Heart left ventricle (tissue), 13 donors: ENCODE measurements at regions not wholly inside any gene's neighbourhood (a gene's known extent, or its start where the extent isn't known, plus 50 kb on each side); places are given as distances from the start of the nearest gene placed in this dataset.

Experiments
- POLR2A ChIP-seq, 2 donors: fragments of 450-650 bp; IDR thresholded peaks; one replicate each; pipeline ENCODE4 v1.6.1; 2017; ENCODE audit warnings: antibody characterized with exemption in 2 of 2, mild to moderate bottlenecking in 2 of 2, moderate library complexity in 2 of 2
- TF ChIP-seq, protein P1 (sequence below), 12 donors: fragments of 200-600 bp; sonication (generic) in 4 of 12; IDR thresholded peaks; one replicate each; pipeline versions ENCODE4 v1.5.0 to v1.8.0; 2018 to 2022; ENCODE audit warnings: antibody characterized with exemption in 12 of 12, mild to moderate bottlenecking in 5 of 12
- donor health status: ischemic (EF 13 %, LVEDD 7.1; RV severe dilation, severe dysfunction).
- donor health status: DM: no; HTN: yes; CAD: no.
- donor health status: DM: no; HTN: no; CAD: no.
- donor health status: ischemic (EF 25% LVEDD 6.9; RV normal size, moderate dysfunction).
- donor health status: ischemic (EF 25% LVEDD 5.7; RV mildly dilated, moderate dysfunction).
- donor health status: ischemic (EF 35%, LVEDD 5.7; RV mildly dilated, moderate dysfunction).
- donor health status: nonischemic (EF 11% LVEDD 7.7; RV severe dilation, severe dysfunction).
- donor health status: DM: yes; HTN: yes; CAD: no.
- donor health status: PGD.
- donor health status: ischemic (EF 29% LVEDD 5.4; RV normal size, mild dysfunction).
- donor health status: nonischemic (EF 23%, LVEDD 6.1; RV moderate dilation, normal function).

DNA sequence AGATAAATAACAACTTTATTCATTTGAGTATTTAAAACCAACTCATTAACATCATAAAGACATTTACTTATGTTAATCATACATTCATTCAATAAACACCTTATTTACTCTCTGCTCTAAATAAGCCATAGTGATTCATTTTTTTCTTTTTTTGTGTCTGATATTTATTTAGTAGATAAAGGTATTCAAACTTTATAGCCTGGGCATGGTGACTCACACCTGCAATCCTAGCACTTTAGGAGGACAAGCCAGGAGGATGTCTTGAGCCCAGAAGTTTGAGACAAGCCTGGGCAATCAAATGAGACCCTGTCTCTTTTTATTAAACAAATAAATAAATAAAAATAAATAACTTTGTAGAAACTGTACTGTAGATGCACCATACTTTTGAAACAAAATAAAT lies 771.3 kb upstream of the PCDH7 start:
- TF ChIP-seq, protein P1, sequence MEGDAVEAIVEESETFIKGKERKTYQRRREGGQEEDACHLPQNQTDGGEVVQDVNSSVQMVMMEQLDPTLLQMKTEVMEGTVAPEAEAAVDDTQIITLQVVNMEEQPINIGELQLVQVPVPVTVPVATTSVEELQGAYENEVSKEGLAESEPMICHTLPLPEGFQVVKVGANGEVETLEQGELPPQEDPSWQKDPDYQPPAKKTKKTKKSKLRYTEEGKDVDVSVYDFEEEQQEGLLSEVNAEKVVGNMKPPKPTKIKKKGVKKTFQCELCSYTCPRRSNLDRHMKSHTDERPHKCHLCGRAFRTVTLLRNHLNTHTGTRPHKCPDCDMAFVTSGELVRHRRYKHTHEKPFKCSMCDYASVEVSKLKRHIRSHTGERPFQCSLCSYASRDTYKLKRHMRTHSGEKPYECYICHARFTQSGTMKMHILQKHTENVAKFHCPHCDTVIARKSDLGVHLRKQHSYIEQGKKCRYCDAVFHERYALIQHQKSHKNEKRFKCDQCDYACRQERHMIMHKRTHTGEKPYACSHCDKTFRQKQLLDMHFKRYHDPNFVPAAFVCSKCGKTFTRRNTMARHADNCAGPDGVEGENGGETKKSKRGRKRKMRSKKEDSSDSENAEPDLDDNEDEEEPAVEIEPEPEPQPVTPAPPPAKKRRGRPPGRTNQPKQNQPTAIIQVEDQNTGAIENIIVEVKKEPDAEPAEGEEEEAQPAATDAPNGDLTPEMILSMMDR (IDR thresholded peaks at IDR 0.05): no peak
- TF ChIP-seq POLR2A (IDR thresholded peaks at IDR 0.05): no peak
